Activated naive CD8-positive, alpha-beta T cell treated with anti-CD3 and anti-CD28 coated beads, Interleukin-2, amount 50 U/mL, for 16 hours (primary cell): ENCODE measurements at regions not wholly inside any gene's neighbourhood (a gene's known extent, or its start where the extent isn't known, plus 50 kb on each side); places are given as distances from the start of the nearest gene placed in this dataset.
"Not testable (repeated sequence)": the region's sequence is repeated elsewhere in the genome, so short reads cannot be mapped to it uniquely, and the experiment has no call there.

Experiments used
- DNase-seq: peaks from one replicate; pipeline ENCODE4 v3.0.0-alpha.2; 2020; ENCODE audit warnings: low read depth, low spot score

- DNase-seq, result no peak
These were observed 187.2 kb upstream of the HS6ST1 start for GRCh38 chr2:128505575-128506526.

- no peak for DNase-seq
These were observed 187.9 kb upstream of the HS6ST1 start for GRCh38 chr2:128506534-128506933.

GRCh38 chr2:128510701-128511397, 192.2 kb upstream of the HS6ST1 start:
- no peak for DNase-seq

DNA sequence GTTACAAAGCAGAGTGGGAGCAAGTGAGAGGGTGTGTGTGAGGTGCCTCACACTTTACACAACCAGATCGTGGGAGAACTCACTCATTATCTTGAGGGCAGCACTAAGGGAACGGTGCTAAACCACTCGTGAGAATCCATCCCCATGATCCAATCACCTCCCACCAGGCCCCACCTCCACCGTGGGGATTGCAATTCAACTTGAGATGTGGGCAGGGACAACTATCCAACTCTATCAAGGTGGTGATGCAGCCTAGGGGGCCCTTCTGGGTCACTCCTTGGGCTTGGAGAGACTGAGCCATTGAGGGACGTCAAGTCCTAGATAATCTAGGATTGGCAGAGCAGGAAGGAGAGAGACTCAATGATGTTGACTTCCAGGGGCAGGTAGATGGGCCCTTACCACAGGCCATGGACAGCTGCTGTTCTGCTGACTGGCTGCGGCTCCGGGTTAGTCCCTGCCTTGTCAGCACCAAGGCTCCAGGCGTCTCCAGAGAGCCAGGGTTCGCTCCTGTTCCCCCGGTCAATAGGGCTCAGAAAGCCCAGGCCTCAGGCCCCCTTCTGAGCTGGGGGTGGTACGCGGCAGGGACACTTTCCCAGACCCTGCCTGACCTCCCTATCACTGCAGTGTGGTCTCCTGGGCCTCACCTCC, 193.2 kb upstream of the HS6ST1 start:
- no peak for DNase-seq

DNA sequence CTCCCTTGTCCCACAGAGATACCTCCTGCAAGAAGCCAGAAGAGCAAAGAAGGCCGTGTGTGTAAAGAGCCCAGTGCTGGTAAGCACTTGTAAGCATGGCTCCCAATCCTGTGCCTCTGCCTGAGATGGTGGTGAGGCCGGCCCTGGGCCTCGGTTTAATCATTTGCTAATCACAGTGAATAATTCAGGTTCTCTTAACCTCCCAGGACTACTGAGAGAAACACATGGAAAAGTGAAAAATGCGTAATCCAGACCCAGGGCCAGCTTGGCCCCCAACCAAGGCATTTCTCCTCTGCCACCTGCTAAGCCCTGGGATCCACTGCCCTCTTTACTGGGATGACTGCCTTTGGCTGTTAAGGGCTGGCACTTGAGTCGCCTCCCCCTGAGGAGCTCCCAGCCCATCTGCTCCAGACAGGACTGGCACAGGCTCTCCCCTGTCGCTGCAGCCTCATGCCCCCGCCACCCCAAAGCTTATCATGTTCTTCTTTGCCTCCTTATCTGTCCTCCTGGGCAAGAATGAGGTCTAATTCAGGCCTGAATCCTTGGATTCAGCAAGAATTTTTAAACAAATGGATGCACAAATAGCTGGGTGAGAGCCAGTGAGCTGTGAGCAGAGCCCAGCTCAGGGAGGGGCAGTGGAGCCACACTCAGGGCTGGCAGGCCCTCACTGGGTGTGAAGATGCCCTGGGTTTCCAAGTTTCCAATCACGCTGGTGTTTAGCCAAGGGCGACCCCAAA, 193.9 kb upstream of the HS6ST1 start:
- no peak for DNase-seq

DNA sequence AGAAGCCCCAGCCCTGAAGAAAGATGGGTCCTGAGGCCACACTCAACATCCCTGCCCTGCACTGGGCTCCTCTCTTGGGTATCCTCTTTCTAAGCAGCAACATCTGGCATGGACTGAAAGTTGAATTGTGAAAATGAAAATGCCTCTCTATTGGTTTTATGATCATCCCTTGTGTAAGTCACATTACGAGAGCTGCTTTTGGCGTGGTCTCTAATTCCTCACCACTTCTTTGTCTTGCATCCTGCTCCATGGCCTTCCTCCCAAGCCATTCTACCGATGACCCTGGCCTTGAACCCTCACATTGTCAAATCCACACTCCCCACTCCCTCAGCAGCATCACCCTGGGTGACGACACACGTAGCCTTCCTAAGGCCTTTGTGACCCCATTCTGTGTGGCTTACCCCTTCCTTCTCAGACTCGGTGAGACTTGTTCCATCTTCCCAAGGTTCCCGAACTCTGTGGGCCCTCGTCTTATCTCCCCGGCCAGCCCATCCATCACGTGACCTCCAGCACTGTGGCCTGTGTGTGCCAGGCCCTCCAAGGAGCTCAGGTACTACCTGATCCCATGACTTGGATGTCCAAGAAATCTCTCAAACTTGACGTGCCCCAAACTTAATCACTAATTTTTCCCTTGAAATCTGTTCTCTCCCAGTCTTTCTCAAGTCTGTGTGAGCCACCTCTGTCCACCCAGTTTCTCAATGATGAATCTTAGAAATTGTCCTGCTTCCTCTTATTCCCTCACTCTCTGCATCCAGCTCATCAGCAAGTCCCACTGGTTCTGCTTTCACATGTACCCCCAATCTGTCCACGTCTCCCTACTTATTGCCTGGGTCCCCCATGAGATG, 194.7 kb upstream of the HS6ST1 start:
- no peak for DNase-seq

DNA sequence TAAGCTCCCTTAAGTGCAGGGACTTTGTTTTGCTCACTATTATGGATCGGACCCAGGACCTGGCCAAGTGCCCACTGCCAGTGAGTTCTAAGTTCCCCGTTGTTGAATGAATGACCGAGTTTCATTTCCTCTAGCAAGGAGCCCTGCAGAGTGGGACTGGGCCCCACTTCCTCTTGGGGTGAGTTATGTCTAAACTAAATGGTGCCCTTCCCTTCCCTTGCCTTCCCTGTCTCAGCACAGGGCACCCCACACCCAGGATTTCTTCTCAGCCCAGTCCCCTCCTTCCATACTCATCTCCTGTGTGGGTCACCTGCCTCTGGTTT, 195.3 kb upstream of the HS6ST1 start:
- no peak for DNase-seq

- no peak for DNase-seq
These were observed 195.9 kb upstream of the HS6ST1 start for GRCh38 chr2:128514555-128514955.

DNA sequence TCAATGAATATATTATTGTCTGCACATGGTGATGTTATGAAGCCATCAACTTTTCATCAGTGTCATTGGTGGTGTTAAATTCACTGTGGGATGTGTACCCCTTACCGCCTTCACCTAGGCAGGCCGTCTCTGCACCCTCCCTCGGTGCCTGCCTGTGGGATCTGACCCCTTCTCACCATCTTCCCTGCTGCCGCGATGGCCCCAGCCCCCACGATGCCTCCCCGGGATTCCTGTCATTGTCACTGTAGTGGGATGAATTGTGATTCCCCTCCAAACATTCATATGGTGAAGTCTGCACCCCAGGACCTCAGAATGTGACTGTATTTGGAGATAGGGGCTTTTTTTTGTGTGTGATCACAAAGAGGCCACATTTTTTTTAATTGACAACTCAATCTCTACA, 198.3 kb upstream of the HS6ST1 start:
- DNase-seq, result no peak

GRCh38 chr2:128519028-128519427, 200.4 kb upstream of the HS6ST1 start:
- not testable (repeated sequence) for DNase-seq

GRCh38 chr2:128519517-128520215, 201.0 kb upstream of the HS6ST1 start:
- DNase-seq, result no peak

DNA sequence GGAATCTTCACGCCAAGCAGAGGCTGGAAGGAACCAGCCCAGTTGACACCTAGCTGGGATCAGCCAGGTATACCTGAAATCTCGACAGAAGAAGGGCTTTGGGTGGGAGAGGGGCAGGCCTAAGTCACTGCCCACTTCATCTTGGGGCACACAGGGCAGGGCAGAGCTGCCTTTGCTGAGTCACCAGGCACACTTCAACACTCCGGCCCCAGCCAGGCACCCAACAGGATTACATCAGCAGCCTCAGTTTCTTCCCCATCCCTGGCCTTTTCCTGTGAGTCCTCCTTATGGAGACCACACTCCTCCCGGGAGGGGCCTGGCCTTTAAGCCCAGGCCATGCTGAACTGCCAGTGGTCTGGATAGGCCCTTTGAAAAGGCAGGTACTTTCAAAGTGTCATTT, 201.7 kb upstream of the HS6ST1 start:
- no peak for DNase-seq

DNA sequence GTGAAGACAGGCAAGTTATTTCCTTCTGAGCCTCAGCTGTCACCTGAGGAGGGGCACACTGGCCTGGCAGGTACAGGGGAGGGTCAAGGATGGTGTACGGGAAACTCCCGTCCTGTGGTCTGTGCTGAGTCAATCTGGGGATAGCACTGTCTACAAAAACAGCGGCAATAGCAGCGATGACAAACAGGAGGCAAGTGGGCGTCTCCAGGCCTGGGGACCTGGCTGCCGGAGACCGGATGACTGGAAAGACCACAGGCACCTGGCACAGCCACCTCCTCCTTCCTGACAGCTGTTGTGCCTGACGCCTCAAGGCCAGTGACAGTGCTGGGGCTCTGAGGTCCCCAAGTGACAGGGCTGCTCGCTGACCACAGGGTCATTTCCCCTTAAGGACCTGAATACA, 202.1 kb upstream of the HS6ST1 start:
- DNase-seq, result no peak

DNA sequence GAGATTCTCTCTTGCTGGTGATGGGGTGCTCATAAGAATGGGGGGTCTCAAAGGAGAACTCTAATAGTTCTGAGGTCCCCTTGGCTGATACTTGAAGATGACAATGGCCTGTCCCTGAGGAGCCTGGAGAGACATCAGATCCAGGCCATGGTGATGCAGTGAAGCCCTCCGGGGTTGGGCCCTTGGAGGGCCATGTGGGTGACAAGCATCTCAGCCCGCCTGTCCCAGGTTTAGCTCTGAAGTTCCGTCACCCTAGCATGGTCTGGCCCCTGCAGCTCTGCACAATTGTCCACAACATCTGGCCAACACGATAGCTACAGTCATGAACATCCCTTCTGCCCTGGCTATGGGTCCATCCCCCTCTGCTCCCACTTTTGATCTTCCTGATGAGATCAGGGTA, 202.8 kb upstream of the HS6ST1 start:
- DNase-seq, result no peak

GRCh38 chr2:128522829-128523228, 204.2 kb upstream of the HS6ST1 start:
- DNase-seq, result no peak

DNA sequence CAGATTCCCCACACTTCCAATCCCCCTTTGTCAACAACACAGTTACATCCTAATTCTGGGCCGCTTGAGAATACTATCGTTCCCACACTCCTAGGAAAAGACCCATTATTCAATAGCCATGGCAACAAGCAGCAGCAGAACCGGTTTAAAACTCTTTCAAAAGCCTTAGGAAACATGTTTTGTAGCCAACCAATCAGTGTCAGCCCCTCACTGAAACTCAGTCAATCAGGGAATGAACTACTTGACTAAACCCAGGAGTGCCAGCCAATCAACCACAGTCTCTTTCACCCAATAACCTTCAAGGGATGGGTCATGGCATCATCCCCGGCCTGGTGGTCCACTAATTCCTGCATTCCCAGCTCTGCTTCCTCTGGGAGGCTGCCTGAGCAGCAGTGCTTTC, 204.8 kb upstream of the HS6ST1 start:
- DNase-seq, result no peak

- DNase-seq, result no peak
These were observed 205.5 kb upstream of the HS6ST1 start for GRCh38 chr2:128524183-128524582.

- DNase-seq, result no peak
These were observed 207.0 kb upstream of the HS6ST1 start for GRCh38 chr2:128525653-128526052.

GRCh38 chr2:128526455-128526976, 207.8 kb upstream of the HS6ST1 start:
- DNase-seq, result no peak

- no peak for DNase-seq
These were observed 209.5 kb upstream of the HS6ST1 start for GRCh38 chr2:128528133-128528532.
